BLaER1 (cell line): ENCODE measurements at regions not wholly inside any gene's neighbourhood (a gene's known extent, or its start where the extent isn't known, plus 50 kb on each side); places are given as distances from the start of the nearest gene placed in this dataset.
"Not testable (repeated sequence)": the region's sequence is repeated elsewhere in the genome, so short reads cannot be mapped to it uniquely, and the experiment has no call there.

Source experiments
- H3K27ac ChIP-seq: shearing (Covaris generic); formaldehyde crosslinking; 2 replicates; pipeline ENCODE4 v1.8.1; 2022
- H3K27me3 ChIP-seq: shearing (Covaris generic); formaldehyde crosslinking; 2 replicates; pipeline ENCODE4 v1.8.1; 2022
- H3K36me3 ChIP-seq: shearing (Covaris generic); formaldehyde crosslinking; 2 replicates; pipeline ENCODE4 v1.8.1; 2022
- H3K4me1 ChIP-seq: shearing (Covaris generic); formaldehyde crosslinking; 2 replicates; pipeline ENCODE4 v1.8.1; 2022
- H3K4me2 ChIP-seq: shearing (Covaris generic); formaldehyde crosslinking; 2 replicates; pipeline ENCODE4 v1.8.1; 2022
- H3K4me3 ChIP-seq: shearing (Covaris generic); formaldehyde crosslinking; 2 replicates; pipeline ENCODE4 v1.8.1; 2022
- H3K9ac ChIP-seq: shearing (Covaris generic); formaldehyde crosslinking; 2 replicates; pipeline ENCODE4 v1.8.1; 2022
- H3K9me3 ChIP-seq: shearing (Covaris generic); formaldehyde crosslinking; 2 replicates; pipeline ENCODE4 v1.8.1; 2022
- H4K20me1 ChIP-seq: shearing (Covaris generic); formaldehyde crosslinking; 2 replicates; pipeline ENCODE4 v1.8.1; 2022
- Cebpa-rat ChIP-seq: shearing (Covaris generic); IDR thresholded peaks from 2 replicates; pipeline ENCODE4 v1.8.1; 2022

- not testable (repeated sequence) for H3K9ac ChIP-seq
Measured at GRCh38 chr12:54799966-54800365, 54.4 kb upstream of the MUCL1 start.

GRCh38 chr12:54798651-54799050 is 55.7 kb upstream of the MUCL1 start:
- H3K27me3 ChIP-seq = no peaks in the 10 kb centered on the region
- H3K4me2 ChIP-seq = no peak overlapping the region
- no peak overlapping the region for H3K4me3 ChIP-seq
- no peak overlapping the region for H3K9ac ChIP-seq
- H3K9me3 ChIP-seq = no peaks in the 10 kb centered on the region
- no peaks in the 10 kb centered on the region for H3K36me3 ChIP-seq
- H3K4me1 ChIP-seq = no peaks in the 10 kb centered on the region
- TF ChIP-seq Cebpa-rat = no peak
- H3K27ac ChIP-seq = no peak overlapping the region
- H4K20me1 ChIP-seq = no peaks in the 10 kb centered on the region

More at GRCh38 chr12:54799966-54800365, 54.4 kb upstream of the MUCL1 start:
- H4K20me1 ChIP-seq, H3K36me3 ChIP-seq, H3K4me3 ChIP-seq, H3K27me3 ChIP-seq, H3K4me1 ChIP-seq, H3K9me3 ChIP-seq, H3K27ac ChIP-seq, H3K4me2 ChIP-seq: not testable (repeated sequence)

- H3K27me3 ChIP-seq = no peaks in the 10 kb centered on the region
- no peak overlapping the region for H3K4me3 ChIP-seq
- no peaks in the 10 kb centered on the region for H3K4me1 ChIP-seq
- H3K4me2 ChIP-seq = no peak overlapping the region
- no peak overlapping the region for H3K9ac ChIP-seq
- H3K36me3 ChIP-seq = no peaks in the 10 kb centered on the region
- no peak overlapping the region for H3K27ac ChIP-seq
- no peaks in the 10 kb centered on the region for H3K9me3 ChIP-seq
- no peak for TF ChIP-seq Cebpa-rat
- no peaks in the 10 kb centered on the region for H4K20me1 ChIP-seq
Measured at GRCh38 chr12:54796991-54797390, 57.3 kb upstream of the MUCL1 start.

- no peaks in the 10 kb centered on the region for H3K36me3 ChIP-seq
- H3K4me2 ChIP-seq = no peak overlapping the region
- TF ChIP-seq Cebpa-rat = no peak
- H3K4me1 ChIP-seq = no peaks in the 10 kb centered on the region
- H3K9ac ChIP-seq = no peak overlapping the region
- no peaks in the 10 kb centered on the region for H3K27me3 ChIP-seq
- no peak overlapping the region for H3K4me3 ChIP-seq
- H4K20me1 ChIP-seq = no peaks in the 10 kb centered on the region
- H3K9me3 ChIP-seq = no peaks in the 10 kb centered on the region
- H3K27ac ChIP-seq = no peak overlapping the region
Measured at GRCh38 chr12:54795644-54796043, 58.7 kb upstream of the MUCL1 start.

GRCh38 chr12:54786081-54786480 is 68.2 kb upstream of the MUCL1 start:
- Histone ChIP-seq H3K4me1 (no peaks in the 10 kb centered on the region), H3K4me2 (no peak overlapping the region), H3K36me3 (no peaks in the 10 kb centered on the region)

GRCh38 chr12:54784115-54784514 is 70.2 kb upstream of the MUCL1 start:
- no peak for TF ChIP-seq Cebpa-rat
- H3K4me1 ChIP-seq = no peaks in the 10 kb centered on the region

More at GRCh38 chr12:54786081-54786480, 68.2 kb upstream of the MUCL1 start:
- no peaks in the 10 kb centered on the region for H3K27me3 ChIP-seq
- no peak overlapping the region for H3K4me3 ChIP-seq
- no peak for TF ChIP-seq Cebpa-rat
- peaks cover 34% of the 10 kb centered on the region for H3K9me3 ChIP-seq
- H3K9ac ChIP-seq = no peak overlapping the region
- no peaks in the 10 kb centered on the region for H4K20me1 ChIP-seq
- no peak overlapping the region for H3K27ac ChIP-seq

GRCh38 chr12:54777031-54777430 is 77.3 kb upstream of the MUCL1 start:
- H3K9me3 ChIP-seq, H3K9ac ChIP-seq, H3K27me3 ChIP-seq, H3K4me2 ChIP-seq, H3K4me3 ChIP-seq, H4K20me1 ChIP-seq, H3K27ac ChIP-seq, H3K36me3 ChIP-seq, H3K4me1 ChIP-seq: not testable (repeated sequence)

More at GRCh38 chr12:54784115-54784514, 70.2 kb upstream of the MUCL1 start:
- no peak overlapping the region for H3K9ac ChIP-seq
- H3K4me2 ChIP-seq = no peak overlapping the region
- peaks cover 34% of the 10 kb centered on the region for H3K9me3 ChIP-seq
- H3K27me3 ChIP-seq = no peaks in the 10 kb centered on the region
- no peaks in the 10 kb centered on the region for H3K36me3 ChIP-seq
- H4K20me1 ChIP-seq = no peaks in the 10 kb centered on the region
- no peak overlapping the region for H3K27ac ChIP-seq
- H3K4me3 ChIP-seq = no peak overlapping the region

- TF ChIP-seq Cebpa-rat = no peak
- Histone ChIP-seq H4K20me1 (no peaks in the 10 kb centered on the region), H3K4me2 (no peak overlapping the region), H3K4me1 (no peaks in the 10 kb centered on the region), H3K27ac (no peak overlapping the region), H3K9me3 (peaks cover 5% of the 10 kb centered on the region), H3K4me3 (no peak overlapping the region), H3K27me3 (no peaks in the 10 kb centered on the region), H3K36me3 (no peaks in the 10 kb centered on the region), H3K9ac (no peak overlapping the region)
Measured at GRCh38 chr12:54773593-54773992, 80.7 kb upstream of the MUCL1 start.

- Histone ChIP-seq H3K27me3 (no peaks in the 10 kb centered on the region), H3K4me1 (no peaks in the 10 kb centered on the region), H3K4me2 (no peak overlapping the region), H3K9me3 (no peaks in the 10 kb centered on the region), H3K4me3 (no peak overlapping the region), H3K27ac (no peak overlapping the region), H3K36me3 (no peaks in the 10 kb centered on the region), H3K9ac (no peak overlapping the region), H4K20me1 (no peaks in the 10 kb centered on the region)
- no peak for TF ChIP-seq Cebpa-rat
Measured at GRCh38 chr12:54765652-54766051, 88.7 kb upstream of the MUCL1 start.

GRCh38 chr12:54762390-54762789 is 91.9 kb upstream of the MUCL1 start:
- no peaks in the 10 kb centered on the region for H3K36me3 ChIP-seq
- no peak for TF ChIP-seq Cebpa-rat
- no peak overlapping the region for H3K9ac ChIP-seq
- H4K20me1 ChIP-seq = no peaks in the 10 kb centered on the region
- no peak overlapping the region for H3K27ac ChIP-seq
- H3K27me3 ChIP-seq = no peaks in the 10 kb centered on the region
- H3K4me3 ChIP-seq = no peak overlapping the region
- no peak overlapping the region for H3K4me2 ChIP-seq
- peaks cover 8% of the 10 kb centered on the region for H3K9me3 ChIP-seq
- H3K4me1 ChIP-seq = no peaks in the 10 kb centered on the region

- no peak overlapping the region for H3K9ac ChIP-seq
- no peak overlapping the region for H3K27ac ChIP-seq
- H3K4me2 ChIP-seq = no peak overlapping the region
- no peaks in the 10 kb centered on the region for H3K4me1 ChIP-seq
- TF ChIP-seq Cebpa-rat = no peak
- no peaks in the 10 kb centered on the region for H3K36me3 ChIP-seq
- H3K4me3 ChIP-seq = no peak overlapping the region
- H4K20me1 ChIP-seq = no peaks in the 10 kb centered on the region
- H3K9me3 ChIP-seq = peaks cover 8% of the 10 kb centered on the region
- no peaks in the 10 kb centered on the region for H3K27me3 ChIP-seq
Measured at GRCh38 chr12:54759751-54760150, 94.6 kb upstream of the MUCL1 start.
